ENCODE measurements at regions not wholly inside any gene's neighbourhood (a gene's known extent, or its start where the extent isn't known, plus 50 kb on each side); places are given as distances from the start of the nearest gene placed in this dataset.

GRCh38 chr10:29751684-29752083 is 116.9 kb upstream of the SVIL start:
- TF ChIP-seq PCBP1 (IDR thresholded peaks at IDR 0.05; ENCODE audit: low read depth, low read length, poor library complexity, severe bottlenecking) (no peak), CTCF (IDR thresholded peaks at IDR 0.05 in 2 of 3, conservative IDR thresholded peaks at IDR 0.05 in 1 of 3; ENCODE audit: insufficient read depth in 2 of 3, low read depth in 1 of 3, low read length in 3 of 3) (no peak), TEAD4 (IDR thresholded peaks at IDR 0.05; ENCODE audit: low read length) (no peak), TEAD4 (CRISPR knock-in tag; IDR thresholded peaks at IDR 0.05; ENCODE audit: borderline replicate concordance) (no peak), MAZ (CRISPR knock-in tag; conservative IDR thresholded peaks at IDR 0.05 in 1 of 2, IDR thresholded peaks at IDR 0.05 in 1 of 2) (no peak), ZBTB43 (CRISPR knock-in tag; IDR thresholded peaks at IDR 0.05) (no peak), TFAM (CRISPR knock-in tag; conservative IDR thresholded peaks at IDR 0.05) (no peak), ZNF766 (CRISPR knock-in tag; conservative IDR thresholded peaks at IDR 0.05) (no peak), ZBTB33 (CRISPR knock-in tag; IDR thresholded peaks at IDR 0.05) (no peak), MYC (IDR thresholded peaks at IDR 0.05; ENCODE audit: low read depth, low read length) (no peak), MYC (CRISPR knock-in tag; IDR thresholded peaks at IDR 0.05; ENCODE audit: borderline replicate concordance, low read depth) (no peak), NONO (IDR thresholded peaks at IDR 0.05; ENCODE audit: low read depth in 2 of 2, low read length in 1 of 2) (no peak), ZKSCAN8 (CRISPR knock-in tag; IDR thresholded peaks at IDR 0.05) (no peak)

Data from K562 (cell line).